Endothelial cell of umbilical vein (primary cell): ENCODE measurements at regions not wholly inside any gene's neighbourhood (a gene's known extent, or its start where the extent isn't known, plus 50 kb on each side); places are given as distances from the start of the nearest gene placed in this dataset.

Experiments
- BruUV-seq: library from RNA; stranded (reverse); fragments of 400-500 nt; replicated peaks from 2 replicates; lab custom pipeline; 2021; lab: Mats Ljungman, UMichigan
- CTCF ChIA-PET: fragments of 300-600, 350-600 bp; sonication (Branson Sonifier 250); formaldehyde crosslinking; loops from one replicate; lab custom pipeline; 2021; ENCODE audit warnings: antibody characterized with exemption, inconsistent platforms; lab: Charles Lee
- POLR2A ChIA-PET: fragments of 300-600, 350-600 bp; sonication (Branson Sonifier 250); formaldehyde crosslinking; loops from one replicate; lab custom pipeline; 2021; ENCODE audit warnings: antibody characterized with exemption, inconsistent platforms; lab: Charles Lee
- DNase-seq: peaks from one replicate; pipeline ENCODE4 v3.0.0-alpha.2; 2011; ENCODE audit warnings: low read depth, low spot score
- FAIRE-seq: peaks from 2 replicates; lab custom pipeline; 2011; peaks lifted over from hg19 to GRCh38; lab: Jason Lieb, UNC
- H2AFZ ChIP-seq: 2 replicates; pipeline ENCODE4 v1.6.0; 2012; ENCODE audit warnings: low read depth, low read length, control low read depth, inconsistent platforms
- H3K27ac ChIP-seq: 2 replicates; pipeline ENCODE4 v1.5.1; 2011; ENCODE audit warnings: low read depth, mild to moderate bottlenecking, control low read depth, low read length, moderate library complexity; ENCODE audit not compliant: insufficient read depth
- H3K27me3 ChIP-seq, 2 experiments: 2 replicates each; pipeline versions ENCODE4 v1.6.0 to v1.6.1; 2011; ENCODE audit warnings: low read length in 2 of 2, mixed read lengths in 1 of 2; ENCODE audit not compliant: control insufficient read depth in 2 of 2, insufficient read depth in 2 of 2
- H3K36me3 ChIP-seq, 2 experiments: 2 replicates in 1 of 2; 3 replicates in 1 of 2; pipeline ENCODE4 v1.5.1; 2011; ENCODE audit warnings: low read length in 2 of 2, mild to moderate bottlenecking in 1 of 2, moderate library complexity in 1 of 2; ENCODE audit not compliant: control insufficient read depth in 2 of 2, insufficient read depth in 2 of 2; ENCODE audit errors: extremely low read depth in 1 of 2
- H3K4me1 ChIP-seq: 3 replicates; pipeline ENCODE4 v1.5.1; 2011; ENCODE audit warnings: mild to moderate bottlenecking, low read length; ENCODE audit not compliant: control insufficient read depth, insufficient read depth; ENCODE audit errors: extremely low read depth
- H3K4me2 ChIP-seq: 2 replicates; pipeline ENCODE4 v1.6.1; 2011; ENCODE audit warnings: low read length, control low read depth, mixed read lengths; ENCODE audit not compliant: insufficient read depth
- H3K4me3 ChIP-seq, 3 experiments: fragments of 200-600 bp in 1 of 3; sonication (generic), shearing (Covaris generic) in 1 of 3; replicated peaks in 1 of 3; 2 replicates each; pipeline ENCODE4 v1.5.1; 2011 to 2016; ENCODE audit warnings: control low read depth in 3 of 3, low read length in 3 of 3, mild to moderate bottlenecking in 2 of 3, inconsistent platforms in 1 of 3, low read depth in 1 of 3, moderate library complexity in 1 of 3; ENCODE audit not compliant: insufficient read depth in 1 of 3
- H3K79me2 ChIP-seq: 2 replicates; pipeline ENCODE4 v1.6.0; 2012; ENCODE audit warnings: low read length, inconsistent platforms; ENCODE audit not compliant: control insufficient read depth, insufficient read depth
- H3K9ac ChIP-seq: replicated peaks from 2 replicates; pipeline ENCODE3; 2011; ENCODE audit warnings: low read length, control low read depth; ENCODE audit not compliant: insufficient read depth; ENCODE audit errors: extremely low read depth
- H3K9me1 ChIP-seq: replicated peaks from 3 replicates; pipeline ENCODE4 v1.6.0; 2011; ENCODE audit warnings: mild to moderate bottlenecking, low read length; ENCODE audit not compliant: control insufficient read depth, insufficient read depth; ENCODE audit errors: extremely low read depth
- H3K9me3 ChIP-seq: replicated peaks from 2 replicates; pipeline ENCODE4 v1.5.1; 2012; ENCODE audit warnings: low read length, inconsistent platforms; ENCODE audit not compliant: control insufficient read depth, insufficient read depth
- H4K20me1 ChIP-seq: replicated peaks from 2 replicates; pipeline ENCODE3; 2011; ENCODE audit warnings: mild to moderate bottlenecking, low read length; ENCODE audit not compliant: control insufficient read depth, insufficient read depth; ENCODE audit errors: extremely low read depth
- EZH2 ChIP-seq: IDR thresholded peaks from 2 replicates; pipeline ENCODE4 v1.6.1; 2012; ENCODE audit warnings: borderline replicate concordance, low read depth, mild to moderate bottlenecking, moderate library complexity, low read length, inconsistent platforms; ENCODE audit not compliant: severe bottlenecking
- FOS ChIP-seq: IDR thresholded peaks from 2 replicates; pipeline ENCODE4 v1.6.1; 2011; ENCODE audit warnings: mild to moderate bottlenecking, low read length, moderate library complexity, borderline replicate concordance; ENCODE audit not compliant: insufficient read depth
- GATA2 ChIP-seq: IDR thresholded peaks from 2 replicates; pipeline ENCODE4 v1.7.0; 2011; ENCODE audit warnings: low read depth, mild to moderate bottlenecking, moderate library complexity, mixed read lengths, low read length; ENCODE audit not compliant: insufficient read length, insufficient read depth
- JUN ChIP-seq: IDR thresholded peaks from 2 replicates; pipeline ENCODE4 v1.6.1; 2011; ENCODE audit warnings: borderline replicate concordance, low read depth; ENCODE audit not compliant: insufficient read length, insufficient read depth
- MYC ChIP-seq: IDR thresholded peaks from one replicate; pipeline ENCODE4 v1.6.1; 2011; ENCODE audit warnings: mild to moderate bottlenecking, low read depth, low read length
- POLR2A ChIP-seq: IDR thresholded peaks from 2 replicates; pipeline ENCODE4 v1.6.1; 2012; ENCODE audit warnings: low read depth, mild to moderate bottlenecking, control low read depth, low read length
- POLR2AphosphoS5 ChIP-seq: IDR thresholded peaks from 2 replicates; pipeline ENCODE4 v1.6.1; 2012; ENCODE audit warnings: low read depth, mild to moderate bottlenecking, control low read depth, low read length, moderate library complexity; ENCODE audit not compliant: insufficient read depth
- dilution Hi-C: fragments of 300-500 bp; cut with MboI; formaldehyde crosslinking; loops from one replicate; pipeline ENCODE4 v1.15.0; 2019; ENCODE audit warnings: low sequenced_read_pairs; ENCODE audit not compliant: extremely low pct_ligation_motif_present
- intact Hi-C: fragments of 100-400 bp; cut with micrococcal nuclease; formaldehyde crosslinking; loops from one replicate; pipeline ENCODE4 v1.10.0; 2022
- TF ChIP-seq, protein P1 (sequence below): IDR thresholded peaks from 2 replicates; pipeline ENCODE4 v1.6.1; 2011; ENCODE audit not compliant: insufficient read depth, insufficient read length
- TF ChIP-seq, protein P2 (sequence below), 2 donors: IDR thresholded peaks; 1 replicate in 1 of 2; 2 replicates in 1 of 2; pipeline ENCODE4 v1.5.1; 2011; ENCODE audit warnings: low read length in 2 of 2, mild to moderate bottlenecking in 2 of 2, moderate library complexity in 2 of 2, control low read depth in 1 of 2, inconsistent platforms in 1 of 2, low read depth in 1 of 2; ENCODE audit not compliant: insufficient read depth in 1 of 2; ENCODE audit errors: extremely low read depth in 1 of 2

DNA sequence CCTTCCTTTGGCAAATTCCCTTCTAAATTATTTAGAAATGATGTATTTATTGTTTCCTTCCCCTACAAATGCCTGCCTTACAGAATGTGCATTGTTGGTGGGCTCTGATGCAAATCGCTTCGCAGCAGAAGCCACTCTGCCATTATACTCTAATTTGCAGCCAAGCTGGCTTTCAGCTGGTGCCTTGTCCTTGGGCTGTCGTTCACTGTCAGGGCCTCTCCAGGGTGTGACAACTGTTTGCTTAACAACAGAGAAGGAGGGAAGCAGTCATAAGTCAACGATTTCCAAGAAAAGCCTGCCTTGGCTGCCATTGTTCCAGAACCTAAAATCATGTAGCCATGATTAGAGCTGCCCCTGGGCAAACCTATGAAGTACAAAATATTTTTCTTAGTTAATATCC is 260.1 kb upstream of the RGMB start:
- H3K79me2 ChIP-seq: no peaks in the 10 kb centered on the region
- no peak overlapping the region for H3K4me3 ChIP-seq
- no TSS peak for BruUV-seq
- dilution Hi-C loops (no loop called here), intact Hi-C loops (no loop called here)
- ChIA-PET POLR2A (no interaction called here), CTCF (no interaction called here)
- no peak overlapping the region for H3K4me2 ChIP-seq
- H4K20me1 ChIP-seq: no peaks in the 10 kb centered on the region
- no peaks in the 10 kb centered on the region for H3K9me3 ChIP-seq
- H3K4me1 ChIP-seq: no peaks in the 10 kb centered on the region
- no peaks in the 10 kb centered on the region for H3K36me3 ChIP-seq
- no peaks in the 10 kb centered on the region for H3K27me3 ChIP-seq
- peak overlapping the region; percentile 44 for H2AFZ ChIP-seq
- DNase-seq (no peak), FAIRE-seq (no peak)
- TF ChIP-seq FOS: no peak
- no peak for TF ChIP-seq EZH2
- no peak for TF ChIP-seq MYC
- no peak for TF ChIP-seq POLR2AphosphoS5
- no peak for TF ChIP-seq JUN
- TF ChIP-seq, protein P1, sequence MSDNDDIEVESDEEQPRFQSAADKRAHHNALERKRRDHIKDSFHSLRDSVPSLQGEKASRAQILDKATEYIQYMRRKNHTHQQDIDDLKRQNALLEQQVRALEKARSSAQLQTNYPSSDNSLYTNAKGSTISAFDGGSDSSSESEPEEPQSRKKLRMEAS: no peak
- TF ChIP-seq, protein P2, sequence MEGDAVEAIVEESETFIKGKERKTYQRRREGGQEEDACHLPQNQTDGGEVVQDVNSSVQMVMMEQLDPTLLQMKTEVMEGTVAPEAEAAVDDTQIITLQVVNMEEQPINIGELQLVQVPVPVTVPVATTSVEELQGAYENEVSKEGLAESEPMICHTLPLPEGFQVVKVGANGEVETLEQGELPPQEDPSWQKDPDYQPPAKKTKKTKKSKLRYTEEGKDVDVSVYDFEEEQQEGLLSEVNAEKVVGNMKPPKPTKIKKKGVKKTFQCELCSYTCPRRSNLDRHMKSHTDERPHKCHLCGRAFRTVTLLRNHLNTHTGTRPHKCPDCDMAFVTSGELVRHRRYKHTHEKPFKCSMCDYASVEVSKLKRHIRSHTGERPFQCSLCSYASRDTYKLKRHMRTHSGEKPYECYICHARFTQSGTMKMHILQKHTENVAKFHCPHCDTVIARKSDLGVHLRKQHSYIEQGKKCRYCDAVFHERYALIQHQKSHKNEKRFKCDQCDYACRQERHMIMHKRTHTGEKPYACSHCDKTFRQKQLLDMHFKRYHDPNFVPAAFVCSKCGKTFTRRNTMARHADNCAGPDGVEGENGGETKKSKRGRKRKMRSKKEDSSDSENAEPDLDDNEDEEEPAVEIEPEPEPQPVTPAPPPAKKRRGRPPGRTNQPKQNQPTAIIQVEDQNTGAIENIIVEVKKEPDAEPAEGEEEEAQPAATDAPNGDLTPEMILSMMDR (IDR thresholded peaks at IDR 0.05; ENCODE audit: extremely low read depth in 1 of 2, insufficient read depth in 1 of 2, low read depth in 1 of 2, low read length in 2 of 2): no peak
- TF ChIP-seq GATA2: no peak
- TF ChIP-seq POLR2A: no peak
- no peak overlapping the region for H3K9ac ChIP-seq
- no peaks in the 10 kb centered on the region for H3K9me1 ChIP-seq
- no peak overlapping the region for H3K27ac ChIP-seq
